KG1 (cell line): ENCODE measurements at regions not wholly inside any gene's neighbourhood (a gene's known extent, or its start where the extent isn't known, plus 50 kb on each side); places are given as distances from the start of the nearest gene placed in this dataset.
A peak's percentile ranks its signal among the peaks of the same experiment; 100 is the strongest.
"Not testable (repeated sequence)": the region's sequence is repeated elsewhere in the genome, so short reads cannot be mapped to it uniquely, and the experiment has no call there.

Experiments used
- DNase-seq: peaks from one replicate; lab custom pipeline; 2025; lab: John Stamatoyannopoulos, UW

DNA sequence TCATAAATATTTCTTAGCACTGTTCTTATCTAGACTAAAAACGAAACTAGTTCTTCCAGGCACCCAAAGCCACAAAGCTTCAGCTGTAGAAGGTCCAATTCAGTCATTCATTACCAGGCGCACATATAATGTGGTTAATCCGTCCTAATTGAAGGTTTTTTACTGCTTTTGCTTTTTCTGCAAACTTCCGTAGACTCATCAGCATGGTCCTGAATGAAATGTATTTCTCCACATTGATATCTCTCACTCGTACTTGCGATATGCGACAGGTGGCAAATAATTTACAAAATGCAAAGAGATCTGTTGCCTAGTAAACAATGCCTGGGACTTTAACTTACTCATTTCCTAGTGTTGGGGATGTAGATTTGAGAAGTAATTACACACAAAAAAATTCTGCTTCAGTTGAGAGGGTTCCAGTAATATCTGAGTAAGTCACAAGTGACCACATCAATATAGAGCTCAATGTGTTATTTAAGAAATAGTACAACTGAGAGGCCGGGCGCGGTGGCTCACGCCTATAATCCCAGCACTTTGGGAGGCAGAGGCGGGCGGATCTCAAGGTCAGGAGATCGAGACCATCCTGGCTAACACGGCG, 75.0 kb upstream of the MBNL1 start:
- peak; percentile 40 for DNase-seq

DNA sequence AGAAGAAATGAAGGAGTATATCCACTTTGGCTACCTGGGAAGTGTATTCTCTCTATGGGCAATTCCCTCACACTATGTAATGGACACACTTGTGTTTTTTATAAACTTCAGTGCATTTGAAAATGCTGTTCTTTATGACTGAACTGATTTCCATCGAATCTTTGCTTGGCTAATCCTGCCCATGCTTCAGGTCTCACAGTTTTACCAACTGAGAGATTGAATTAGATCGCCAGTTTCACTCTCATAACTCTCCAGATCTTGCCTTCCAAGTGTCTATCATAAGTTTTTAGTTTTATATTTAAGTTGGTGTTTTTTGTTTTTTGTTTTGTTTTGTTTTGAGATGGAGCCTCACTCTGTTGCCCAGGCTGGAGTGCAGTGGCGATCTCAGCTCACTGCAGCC, 73.5 kb upstream of the MBNL1 start:
- no peak for DNase-seq

DNA sequence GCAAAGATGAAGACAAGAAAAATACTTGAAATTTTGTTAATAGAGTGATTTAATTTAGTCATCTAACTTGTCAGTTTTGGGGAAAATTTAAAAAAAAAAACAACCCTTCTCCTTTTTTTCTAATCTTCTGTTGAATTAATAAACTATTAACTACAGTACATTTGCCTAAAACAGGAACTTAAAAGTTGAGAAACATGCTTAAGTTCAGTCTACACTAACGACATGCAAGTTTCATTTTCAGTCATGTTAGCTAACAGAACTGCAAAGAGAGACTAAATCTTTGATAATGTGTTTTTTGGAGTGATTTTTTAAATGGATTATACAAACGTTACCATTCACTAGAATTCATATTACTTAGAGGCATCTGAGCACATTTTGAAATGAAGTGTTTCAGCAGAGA, 71.9 kb upstream of the MBNL1 start:
- peak; percentile 38 for DNase-seq

DNA sequence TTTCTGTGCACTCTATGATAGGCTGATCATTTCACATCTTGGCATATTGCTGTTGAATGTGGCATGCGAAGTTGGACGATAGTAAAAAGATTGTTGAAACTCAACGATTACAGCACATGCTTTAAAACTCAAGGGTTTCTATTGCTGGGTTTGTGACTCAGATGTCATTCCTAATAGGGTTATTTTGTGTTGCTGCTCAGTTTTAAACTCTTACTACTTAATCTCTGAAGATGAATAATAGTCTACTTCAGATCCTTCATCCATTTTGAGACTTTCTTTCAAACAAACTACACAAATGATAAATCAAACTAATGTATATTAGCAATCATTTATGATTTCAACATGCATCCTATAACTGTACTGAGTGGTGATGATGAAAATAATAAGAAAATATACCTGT, 71.3 kb upstream of the MBNL1 start:
- peak; percentile 36 for DNase-seq

DNA sequence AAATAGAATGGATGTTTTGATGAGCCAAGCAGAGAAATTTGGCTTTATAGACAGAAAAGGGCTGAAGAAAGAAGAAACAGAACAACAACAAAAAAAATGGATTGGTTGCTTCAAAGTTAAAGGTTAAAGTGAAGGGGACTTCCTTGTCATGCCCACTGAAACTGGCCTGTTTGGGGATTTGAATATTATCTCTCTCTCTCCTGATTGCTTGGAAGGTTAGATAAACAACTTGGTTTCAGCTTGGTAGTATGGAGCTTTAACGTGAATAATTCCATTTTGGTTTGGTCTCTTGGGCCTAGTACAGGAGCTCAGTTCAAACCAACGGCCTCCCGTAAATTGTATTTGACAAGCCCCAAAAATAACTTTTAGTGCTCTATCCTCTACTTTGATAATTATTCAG, 70.8 kb upstream of the MBNL1 start:
- DNase-seq, result peak; percentile 42

DNA sequence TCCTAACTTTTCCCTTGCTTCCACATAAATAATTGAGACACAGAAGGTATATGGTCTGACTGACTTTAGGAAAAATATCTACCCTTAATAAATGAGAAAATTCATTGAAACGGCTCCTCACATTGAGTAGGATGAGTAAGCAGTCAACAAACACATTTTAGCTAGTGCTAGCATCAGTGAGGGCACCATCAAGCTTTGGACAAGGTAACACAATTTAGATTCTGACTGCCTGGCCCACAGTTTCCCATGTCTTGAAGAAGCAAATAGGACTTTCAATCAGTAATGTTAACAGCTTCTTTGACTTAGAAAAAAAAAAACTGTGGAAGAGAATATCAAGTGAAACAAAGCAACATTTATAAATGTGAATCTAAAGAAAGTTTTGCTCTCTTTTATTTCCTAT, 70.1 kb upstream of the MBNL1 start:
- peak; percentile 57 for DNase-seq

GRCh38 chr3:152199102-152199840, 69.5 kb upstream of the MBNL1 start:
- peak; percentile 59 for DNase-seq

GRCh38 chr3:152200476-152201420, 68.0 kb upstream of the MBNL1 start:
- DNase-seq, result peak; percentile 52

DNA sequence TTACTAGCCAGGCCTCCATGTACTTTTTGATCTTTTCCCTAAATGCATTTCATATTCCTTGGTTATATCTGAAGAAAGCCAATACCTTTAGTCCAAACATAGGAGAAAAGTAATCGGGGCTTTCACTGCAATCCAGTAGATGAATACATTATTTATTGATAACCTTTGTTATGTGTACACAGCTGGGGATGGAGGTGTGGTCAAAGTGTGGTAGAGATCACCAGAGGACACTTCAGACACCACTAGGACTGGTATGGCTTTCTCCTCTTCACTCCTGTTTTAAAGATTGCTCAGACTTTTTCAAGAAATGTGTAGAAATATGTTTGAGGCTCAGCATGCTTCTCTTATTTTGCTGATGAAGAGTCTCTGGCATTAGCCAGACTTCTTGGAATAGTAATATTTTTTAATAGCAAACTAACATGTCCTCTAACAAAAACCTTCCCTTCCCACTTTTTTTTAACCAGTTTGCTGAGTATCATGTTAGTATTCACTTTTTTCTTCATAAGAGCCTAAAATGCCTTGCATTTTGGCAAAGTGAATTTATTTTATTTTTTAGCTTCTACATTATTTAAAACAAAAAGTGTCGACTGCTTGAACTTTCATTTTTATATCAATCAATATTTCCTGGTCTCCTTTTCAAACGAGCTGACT, 65.6 kb upstream of the MBNL1 start:
- DNase-seq, result peak; percentile 67

DNA sequence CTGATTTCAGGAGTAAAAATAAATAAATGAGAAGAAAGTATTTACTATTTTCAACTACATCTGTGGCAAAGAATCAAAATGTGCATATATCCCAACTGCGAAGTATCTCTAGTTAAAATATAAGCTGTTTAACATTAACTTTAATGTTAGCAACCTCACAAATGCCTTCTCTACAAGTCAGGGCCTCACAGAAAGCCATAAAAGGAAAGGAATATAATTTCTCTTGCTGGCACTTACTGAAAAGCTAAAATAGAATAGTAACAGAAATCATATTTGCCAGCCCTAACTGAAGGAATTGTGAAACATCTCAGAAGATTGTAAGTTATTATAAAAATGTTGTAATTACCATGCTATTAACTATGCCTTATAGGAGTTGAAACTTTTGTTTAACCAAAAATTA, 65.1 kb upstream of the MBNL1 start:
- DNase-seq, result peak; percentile 43

GRCh38 chr3:152204218-152204617, 64.5 kb upstream of the MBNL1 start:
- peak; percentile 60 for DNase-seq

GRCh38 chr3:152205097-152205593, 63.6 kb upstream of the MBNL1 start:
- DNase-seq, result peak; percentile 74

- no peak for DNase-seq
Measured at GRCh38 chr3:152206243-152206760, 62.4 kb upstream of the MBNL1 start.

GRCh38 chr3:152208439-152208838, 60.3 kb upstream of the MBNL1 start:
- DNase-seq, result no peak

- DNase-seq, result no peak
Measured at GRCh38 chr3:152209060-152209459, 59.7 kb upstream of the MBNL1 start.

GRCh38 chr3:152209776-152210175, 59.0 kb upstream of the MBNL1 start:
- no peak for DNase-seq

GRCh38 chr3:152210697-152211096, 58.0 kb upstream of the MBNL1 start:
- DNase-seq, result no peak

GRCh38 chr3:152211655-152212054, 57.1 kb upstream of the MBNL1 start:
- DNase-seq, result no peak

DNA sequence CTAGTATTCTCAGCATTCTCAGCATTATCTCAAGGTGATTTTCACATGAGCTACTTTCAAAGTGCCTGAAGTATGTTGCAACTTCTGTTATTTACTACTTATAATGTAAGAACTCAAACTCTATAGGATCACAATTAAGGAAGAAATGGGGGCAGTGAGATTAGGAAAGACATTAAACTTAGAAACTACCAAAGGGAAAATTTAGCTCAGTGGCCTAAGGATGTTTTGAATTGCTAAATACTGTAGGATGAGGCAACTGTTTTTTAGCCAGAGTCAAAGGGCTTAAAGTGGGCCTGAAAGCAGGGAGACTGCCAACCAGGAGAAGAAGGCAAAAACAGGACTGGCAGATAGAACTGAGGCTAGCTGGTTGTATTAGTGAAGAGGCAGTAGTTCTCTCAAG, 55.5 kb upstream of the MBNL1 start:
- DNase-seq, result no peak

GRCh38 chr3:152213938-152214337, 54.8 kb upstream of the MBNL1 start:
- DNase-seq, result no peak

DNA sequence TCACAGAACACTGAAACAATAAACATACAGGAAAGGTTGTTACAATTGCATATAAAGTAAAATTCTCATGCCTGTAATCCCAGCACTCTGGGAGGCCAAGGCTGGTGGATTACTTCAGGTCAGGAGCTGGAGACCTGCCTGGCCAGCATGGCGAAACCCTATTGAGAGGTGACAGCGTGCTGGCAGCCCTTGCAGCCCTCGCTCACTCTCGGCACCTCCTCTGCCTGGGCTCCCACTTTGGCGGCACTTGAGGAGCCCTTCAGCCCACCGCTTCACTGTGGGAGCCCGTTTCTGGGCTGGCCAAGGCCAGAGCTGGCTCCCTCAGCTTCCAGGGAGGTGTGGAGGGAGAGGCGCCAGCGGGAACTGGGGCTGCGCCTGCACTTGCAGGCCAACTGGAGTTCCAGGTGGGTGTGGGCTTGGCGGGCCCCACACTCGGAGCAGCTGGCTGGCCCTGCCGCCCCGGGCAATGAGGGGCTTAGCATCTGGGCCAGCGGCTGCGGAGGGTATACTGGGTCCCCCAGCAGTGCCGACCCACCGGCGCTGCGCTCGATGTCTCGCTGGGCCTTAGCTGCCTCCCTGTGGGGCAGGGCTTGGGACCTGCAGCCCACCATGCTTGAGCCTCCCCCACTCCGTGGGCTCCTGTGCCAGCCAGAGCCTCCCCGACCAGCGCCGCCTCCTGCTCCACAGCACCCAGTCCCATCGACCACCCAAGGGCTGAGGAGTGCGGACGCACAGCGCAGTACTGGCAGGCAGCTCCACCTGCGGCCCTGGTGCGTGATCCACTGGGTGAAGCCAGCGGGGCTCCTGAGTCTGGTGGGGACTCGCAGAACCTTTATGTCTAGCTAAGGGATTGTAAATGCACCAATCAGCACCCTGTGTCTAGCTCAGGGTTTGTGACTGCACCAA, 51.5 kb upstream of the MBNL1 start:
- DNase-seq, result not testable (repeated sequence)
